ENCODE measurements at regions not wholly inside any gene's neighbourhood (a gene's known extent, or its start where the extent isn't known, plus 50 kb on each side); places are given as distances from the start of the nearest gene placed in this dataset.
A peak's percentile ranks its signal among the peaks of the same experiment; 100 is the strongest.

DNA sequence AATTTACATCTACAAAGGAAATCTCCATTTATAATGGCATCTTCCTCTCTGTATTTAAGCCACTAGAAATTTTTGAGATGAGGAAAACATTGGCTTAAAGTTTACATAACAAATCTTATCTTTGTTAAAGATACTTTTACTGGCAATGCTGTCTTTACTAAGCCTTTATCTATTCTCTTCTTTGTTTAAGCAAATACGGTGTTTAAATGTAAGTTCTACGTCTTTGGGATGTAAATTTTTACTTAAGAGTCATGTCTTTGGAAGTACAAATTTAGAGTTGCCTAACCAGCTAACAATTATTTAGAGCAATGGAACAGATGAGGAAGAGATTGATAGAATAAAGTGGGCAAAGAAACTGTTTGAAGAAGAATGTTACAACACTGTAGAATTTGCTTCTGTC lies 1024.0 kb upstream of the PCDH10 start:
- Histone ChIP-seq H4K91ac (ENCODE audit: insufficient read length, low read depth, low read length) (no peak overlapping the region), H4K20me1 (ENCODE audit: control insufficient read depth, insufficient read depth, insufficient read length) (no peaks in the 10 kb centered on the region), H3K9ac (ENCODE audit: extremely low read depth, insufficient read length, low read length) (no peak overlapping the region), H3T11ph (ENCODE audit: low read length) (no peak overlapping the region), H2BK5ac (ENCODE audit: insufficient read length, low read length) (no peak overlapping the region), H2AFZ (ENCODE audit: low read length) (no peak overlapping the region), H3K79me2 (ENCODE audit: insufficient read depth, low read length) (no peaks in the 10 kb centered on the region), H3K27me3 (ENCODE audit: insufficient read depth, low read length) (no peaks in the 10 kb centered on the region), H3K9me3 (ENCODE audit: control insufficient read depth, low read depth, low read length) (no peaks in the 10 kb centered on the region), H2BK120ac (ENCODE audit: low read depth, low read length, poor library complexity, severe bottlenecking) (no peak overlapping the region), H3K4me1 (ENCODE audit: insufficient read depth, low read length) (peaks cover 3% of the 10 kb centered on the region; the same call in 1 of the 2 replicates), H4K8ac (replicated peaks; ENCODE audit: insufficient read length, low read depth, low read length) (no peak overlapping the region), H2BK20ac (ENCODE audit: low read depth, low read length, poor library complexity, severe bottlenecking) (no peak overlapping the region), H2BK12ac (ENCODE audit: insufficient read length, low read depth, low read length) (no peak overlapping the region), H2BK15ac (ENCODE audit: low read depth, low read length) (no peak overlapping the region), H3K23ac (ENCODE audit: insufficient read length, low read depth, low read length) (no peak overlapping the region), H3K4ac (ENCODE audit: low read depth, low read length) (no peak overlapping the region), H3K14ac (ENCODE audit: insufficient read depth, low read length) (no peak overlapping the region), H3K79me1 (ENCODE audit: insufficient read depth, low read depth, low read length, poor library complexity, severe bottlenecking) (no peaks in the 10 kb centered on the region), H2AK5ac (ENCODE audit: insufficient read length, low read length) (no peak overlapping the region), H3K4me2 (ENCODE audit: insufficient read depth, insufficient read length, low read length) (peak overlapping the region; percentile 12), H3K27ac (ENCODE audit: insufficient read length, low read depth, low read length) (no peak overlapping the region), H3K56ac (ENCODE audit: insufficient read length, low read depth, low read length) (no peak overlapping the region), H3K18ac (ENCODE audit: insufficient read length, low read depth, low read length) (no peak overlapping the region), H3K23me2 (ENCODE audit: insufficient read length, low read depth, low read length, poor library complexity, severe bottlenecking) (no peaks in the 10 kb centered on the region), H4K5ac (ENCODE audit: insufficient read length, low read depth, low read length) (no peak overlapping the region)
- Mint-ChIP-seq H3K27ac (peak overlapping the region; percentile 75 to 89 (median 76); a peak in 3 of 7 replicates), H3K9me3 (peaks cover 10 to 14% of the 10 kb centered on the region in 2 experiments; a peak in 4 of 5 replicates), H3K4me1 (peaks cover 46 to 53% of the 10 kb centered on the region in 2 experiments), H3K27me3 (ENCODE audit: low read depth) (no peaks in the 10 kb centered on the region; the same call in 1 of the 2 replicates), H3K4me3 (peak overlapping the region; percentile 7 to 17; a peak in 4 of 5 replicates), H3K36me3 (ENCODE audit: insufficient read depth in 1 of 3, low read depth in 3 of 3) (peaks cover 19 to 34% (median 24%) of the 10 kb centered on the region in 3 experiments)
- WGBS (ENCODE audit: extremely low coverage, insufficient read length, low lambda C conversion rate): no CpG with 5 or more reads among the region's 2 CpGs
- DNase-seq: no peak
- no peak for TF ChIP-seq CTCF (conservative IDR thresholded peaks at IDR 0.05)
